Stimulated activated naive B cell treated with anti-CD40 and anti-IgM and Interleukin-4, amounts not matched to agents 10 μg/mL and 1 μg/mL and 100 μg/mL, for 72 hours (primary cell): ENCODE measurements at regions not wholly inside any gene's neighbourhood (a gene's known extent, or its start where the extent isn't known, plus 50 kb on each side); places are given as distances from the start of the nearest gene placed in this dataset.

Experiments
- ATAC-seq, 2 donors: fragments of 150-1000 bp; cut with Tn5 transposase; replicated peaks; 2 replicates each; pipeline ENCODE4 v1.10.0; 2021; ENCODE audit warnings: moderate library complexity in 1 of 2
- DNase-seq: peaks from one replicate; pipeline ENCODE4 v3.0.0; 2021
- H3K27ac Mint-ChIP-seq: one replicate; pipeline ENCODE4 v1.8.0; 2022; ENCODE audit warnings: mild to moderate bottlenecking, mixed read lengths
- H3K27me3 Mint-ChIP-seq, 2 donors: one replicate each; pipeline ENCODE4 v1.8.0; 2022; ENCODE audit warnings: mixed read lengths in 2 of 2
- H3K36me3 Mint-ChIP-seq, 2 donors: one replicate each; pipeline ENCODE4 v1.8.0; 2022; ENCODE audit warnings: mixed read lengths in 2 of 2, mild to moderate bottlenecking in 1 of 2
- H3K4me1 Mint-ChIP-seq, 2 donors: one replicate each; pipeline ENCODE4 v1.8.0; 2022; ENCODE audit warnings: mixed read lengths in 2 of 2, mild to moderate bottlenecking in 1 of 2
- H3K4me3 Mint-ChIP-seq, 2 donors: one replicate each; pipeline ENCODE4 v1.8.0; 2022; ENCODE audit warnings: mild to moderate bottlenecking in 2 of 2, mixed read lengths in 2 of 2, moderate library complexity in 1 of 2
- H3K9me3 Mint-ChIP-seq, 2 donors: one replicate each; pipeline ENCODE4 v1.8.0; 2022; ENCODE audit warnings: mixed read lengths in 2 of 2, mild to moderate bottlenecking in 1 of 2

DNA sequence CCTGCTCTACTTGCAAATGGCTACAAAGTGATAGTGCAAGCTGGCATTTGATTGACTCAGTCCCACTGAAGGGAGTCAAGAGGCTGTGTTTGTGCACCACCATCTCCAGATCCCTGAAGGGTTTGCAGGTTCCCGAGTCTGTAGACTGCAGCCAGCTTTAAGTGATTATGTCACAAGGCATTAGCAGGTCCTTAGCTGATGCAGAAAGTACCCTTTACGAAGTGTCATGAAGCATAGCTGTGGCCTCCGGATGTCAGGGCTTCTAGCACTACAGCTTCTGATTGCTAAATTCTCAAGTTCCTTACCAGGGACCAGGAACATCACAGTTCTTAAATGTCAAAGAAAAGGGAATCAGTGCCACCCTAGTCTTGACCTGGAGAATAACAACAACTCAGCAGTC lies 311.3 kb upstream of the TRPC7 start:
- no peak for DNase-seq
- no peaks in the 10 kb centered on the region for H3K36me3 Mint-ChIP-seq
- no peaks in the 10 kb centered on the region for H3K4me1 Mint-ChIP-seq
- no peaks in the 10 kb centered on the region for H3K9me3 Mint-ChIP-seq
- no peak overlapping the region for H3K4me3 Mint-ChIP-seq
- H3K27me3 Mint-ChIP-seq = no peaks in the 10 kb centered on the region
- no peak for ATAC-seq
- no peak overlapping the region for H3K27ac Mint-ChIP-seq

DNA sequence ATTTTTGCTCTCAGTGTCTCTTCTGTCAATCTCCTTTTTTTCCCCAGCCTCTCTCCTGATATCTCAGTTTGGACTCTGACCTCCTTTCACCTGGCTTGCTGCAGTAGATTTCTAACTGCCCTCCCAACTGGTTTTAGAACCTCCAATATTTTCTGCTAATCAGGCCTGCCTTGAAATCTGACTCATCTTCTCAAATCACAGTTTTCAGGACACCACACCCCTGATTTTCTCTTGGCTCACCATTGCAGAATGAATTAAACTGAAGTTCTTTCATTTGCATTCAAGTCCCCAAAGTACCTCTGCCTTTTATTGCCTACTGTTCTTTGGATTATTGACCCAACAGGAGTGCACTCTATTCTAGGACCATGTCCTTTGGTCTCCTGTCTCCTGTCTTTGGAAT lies 310.4 kb upstream of the TRPC7 start:
- no peaks in the 10 kb centered on the region for H3K27me3 Mint-ChIP-seq
- H3K9me3 Mint-ChIP-seq = no peaks in the 10 kb centered on the region
- H3K4me1 Mint-ChIP-seq = no peaks in the 10 kb centered on the region
- H3K4me3 Mint-ChIP-seq = no peak overlapping the region
- no peaks in the 10 kb centered on the region for H3K36me3 Mint-ChIP-seq
- ATAC-seq (no peak), DNase-seq (no peak)
- H3K27ac Mint-ChIP-seq = no peak overlapping the region

DNA sequence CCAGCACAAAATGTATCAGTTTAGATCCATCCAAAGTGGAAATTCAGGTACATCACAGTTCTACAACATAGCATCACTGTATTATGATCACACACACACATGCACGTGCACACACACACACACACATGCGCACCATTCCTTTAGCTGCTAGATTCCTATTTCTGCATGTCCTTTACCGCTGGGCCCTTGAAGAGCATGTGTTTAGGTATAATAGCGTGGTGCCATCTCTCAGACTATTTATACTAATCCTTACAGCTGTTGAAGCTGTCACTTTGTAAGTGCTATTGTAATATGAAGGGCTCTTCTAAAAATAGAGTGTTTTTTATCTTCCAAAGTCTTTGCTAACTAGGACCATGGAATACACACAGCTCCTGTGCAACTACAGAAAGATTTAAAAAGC lies 308.8 kb upstream of the TRPC7 start:
- H3K27me3 Mint-ChIP-seq = no peaks in the 10 kb centered on the region
- H3K36me3 Mint-ChIP-seq = no peaks in the 10 kb centered on the region
- H3K9me3 Mint-ChIP-seq = no peaks in the 10 kb centered on the region
- no peak overlapping the region for H3K27ac Mint-ChIP-seq
- no peaks in the 10 kb centered on the region for H3K4me1 Mint-ChIP-seq
- H3K4me3 Mint-ChIP-seq = no peak overlapping the region
- DNase-seq (no peak), ATAC-seq (no peak)

DNA sequence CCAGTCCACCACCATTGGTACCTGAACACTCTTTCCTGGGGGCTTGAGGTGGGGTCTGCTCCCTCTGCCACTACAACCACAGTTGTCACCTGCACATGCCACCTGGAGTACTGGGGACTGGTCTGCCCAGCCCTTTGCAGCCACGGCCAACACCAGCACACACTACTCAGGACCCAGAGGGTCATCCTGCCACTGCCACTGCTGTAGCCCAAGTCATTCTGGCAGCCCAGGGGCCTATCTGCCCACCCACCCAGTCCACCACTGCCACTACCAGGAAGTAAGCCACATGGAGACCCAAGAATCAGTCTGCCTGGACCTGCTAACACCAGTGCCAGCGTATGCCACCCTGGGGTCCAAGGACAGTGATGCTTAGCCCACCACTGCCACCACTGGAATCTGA lies 302.4 kb upstream of the TRPC7 start:
- Mint-ChIP-seq H3K4me3 (no peak overlapping the region), H3K4me1 (peaks cover 0 to 5% of the 10 kb centered on the region in 2 donors), H3K27me3 (no peaks in the 10 kb centered on the region), H3K27ac (no peak overlapping the region), H3K36me3 (no peaks in the 10 kb centered on the region), H3K9me3 (peaks cover 0 to 6% of the 10 kb centered on the region in 2 donors)
- no peak for DNase-seq
- ATAC-seq = no peak

DNA sequence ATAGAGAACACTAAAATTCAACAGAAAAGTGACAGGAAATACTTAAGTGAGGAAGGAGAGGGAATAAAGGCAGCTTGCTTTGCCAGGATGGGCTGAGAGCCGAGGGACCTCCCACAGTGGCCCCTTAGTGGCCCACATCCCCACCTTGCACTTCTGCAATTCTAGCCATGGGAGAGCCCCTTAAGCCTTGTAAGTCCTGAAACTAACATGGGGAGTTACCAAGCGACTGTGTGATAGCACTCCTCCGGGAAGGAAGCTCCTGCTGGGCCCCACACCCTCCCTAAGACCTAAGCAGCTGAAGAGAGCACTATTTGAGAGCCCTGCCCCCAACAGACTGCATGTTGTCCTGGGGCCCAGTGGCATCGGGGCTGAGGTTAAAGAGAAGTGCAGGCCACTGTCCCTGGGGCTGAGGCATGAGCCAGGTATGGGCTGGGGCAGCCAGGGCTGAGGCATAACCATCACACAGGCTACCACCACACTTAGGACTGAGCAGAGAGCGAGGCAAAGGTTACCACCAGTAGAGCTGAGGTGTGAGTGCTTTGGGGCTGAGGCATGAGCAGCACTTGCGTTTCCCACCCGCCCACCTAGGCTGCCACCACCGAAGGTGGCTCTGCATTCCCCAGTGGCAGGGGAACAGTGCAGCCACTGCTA lies 301.8 kb upstream of the TRPC7 start:
- H3K27ac Mint-ChIP-seq = peak overlapping the region; percentile 42
- peaks cover 0 to 6% of the 10 kb centered on the region in 2 donors for H3K9me3 Mint-ChIP-seq
- DNase-seq (peak; percentile 4), ATAC-seq (peak; percentile 77 to 93)
- peaks cover 0 to 5% of the 10 kb centered on the region in 2 donors for H3K4me1 Mint-ChIP-seq
- H3K4me3 Mint-ChIP-seq = no peak overlapping the region
- H3K27me3 Mint-ChIP-seq = no peaks in the 10 kb centered on the region
- H3K36me3 Mint-ChIP-seq = no peaks in the 10 kb centered on the region

DNA sequence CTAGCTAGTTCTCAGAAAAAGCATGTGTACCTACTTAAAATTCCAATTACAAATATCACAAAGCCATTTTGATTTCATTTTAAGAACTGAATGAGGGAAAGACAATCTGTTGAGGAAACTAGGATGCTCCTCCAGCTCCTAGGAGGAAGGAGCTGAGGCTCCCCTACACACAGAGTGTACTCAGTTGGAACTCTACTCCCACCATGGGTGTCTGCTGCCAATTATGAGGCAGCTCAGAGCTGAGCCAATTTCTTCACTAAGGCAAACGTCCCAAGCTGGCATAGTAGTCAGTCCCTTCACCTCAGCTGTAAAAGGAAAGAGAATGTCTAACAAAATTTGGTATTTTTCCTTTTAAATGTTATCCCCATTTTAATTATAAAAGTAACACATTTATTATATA lies 300.0 kb upstream of the TRPC7 start:
- Mint-ChIP-seq H3K27me3 (no peaks in the 10 kb centered on the region), H3K4me1 (peaks cover 0 to 5% of the 10 kb centered on the region in 2 donors), H3K4me3 (no peak overlapping the region), H3K9me3 (peaks cover 0 to 6% of the 10 kb centered on the region in 2 donors), H3K36me3 (no peaks in the 10 kb centered on the region), H3K27ac (no peak overlapping the region)
- no peak for ATAC-seq
- no peak for DNase-seq

DNA sequence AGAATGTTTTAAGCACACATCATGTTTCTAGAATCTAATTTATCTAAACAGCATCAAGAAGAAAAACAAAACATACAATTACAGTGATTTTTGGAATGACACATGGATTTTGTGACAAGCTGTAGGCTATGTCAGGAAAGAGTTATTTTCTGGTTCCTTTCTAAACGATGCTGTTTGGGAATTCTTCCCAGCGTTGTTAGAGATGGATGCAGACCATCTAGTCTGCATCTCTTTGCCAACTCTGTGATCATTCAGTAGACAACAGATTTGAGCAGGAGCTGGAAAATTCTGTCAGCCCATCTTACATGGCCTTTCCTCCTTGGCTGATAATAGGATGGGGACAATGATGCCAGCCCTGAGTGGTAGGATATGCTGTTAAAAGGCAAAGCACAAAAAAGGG lies 295.7 kb upstream of the TRPC7 start:
- no peak for ATAC-seq
- peaks cover 0 to 2% of the 10 kb centered on the region in 2 donors for H3K9me3 Mint-ChIP-seq
- H3K4me1 Mint-ChIP-seq = no peaks in the 10 kb centered on the region
- no peaks in the 10 kb centered on the region for H3K27me3 Mint-ChIP-seq
- H3K36me3 Mint-ChIP-seq = no peaks in the 10 kb centered on the region
- no peak overlapping the region for H3K27ac Mint-ChIP-seq
- no peak for DNase-seq
- H3K4me3 Mint-ChIP-seq = no peak overlapping the region

DNA sequence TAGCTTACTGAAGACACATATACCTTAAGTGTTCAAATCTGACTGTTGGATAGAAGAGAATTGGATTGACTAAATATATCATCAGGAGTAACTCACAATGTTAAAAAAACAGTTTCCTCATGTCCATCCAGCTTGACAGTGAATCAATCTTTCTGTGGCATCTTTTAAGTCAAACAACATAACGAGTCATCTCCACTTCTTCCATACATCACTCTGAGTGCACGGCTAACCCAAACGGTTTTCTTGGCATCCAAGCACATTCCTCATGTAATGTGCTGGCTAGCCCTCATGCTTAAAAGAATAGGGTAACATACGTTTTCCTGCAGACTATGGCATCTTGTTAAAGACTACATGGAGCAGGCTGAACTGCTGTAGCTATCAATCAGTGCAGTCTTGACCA lies 291.5 kb upstream of the TRPC7 start:
- H3K4me1 Mint-ChIP-seq = no peaks in the 10 kb centered on the region
- peaks cover 3 to 5% of the 10 kb centered on the region in 2 donors for H3K9me3 Mint-ChIP-seq
- no peak overlapping the region for H3K4me3 Mint-ChIP-seq
- H3K27ac Mint-ChIP-seq = no peak overlapping the region
- H3K36me3 Mint-ChIP-seq = no peaks in the 10 kb centered on the region
- no peaks in the 10 kb centered on the region for H3K27me3 Mint-ChIP-seq
- ATAC-seq = no peak
- no peak for DNase-seq

DNA sequence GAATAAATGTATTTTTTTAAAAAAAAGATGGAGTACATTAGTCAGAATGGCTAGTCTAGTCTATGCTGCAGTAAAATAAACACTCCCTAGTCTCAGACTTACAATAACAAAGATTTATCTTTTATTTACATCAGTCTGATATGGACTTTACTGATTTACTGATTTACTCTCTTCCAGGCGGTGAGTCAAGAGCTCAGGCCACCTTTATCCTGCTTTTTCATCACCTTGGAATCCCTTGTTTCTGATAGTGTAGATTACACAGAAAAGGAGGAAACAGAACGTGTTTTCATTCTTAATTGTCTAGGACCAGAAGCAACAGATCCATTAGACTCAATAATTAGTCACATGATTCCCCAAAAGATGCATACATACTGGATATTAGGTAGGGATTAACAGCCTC lies 290.1 kb upstream of the TRPC7 start:
- no peaks in the 10 kb centered on the region for H3K36me3 Mint-ChIP-seq
- no peak overlapping the region for H3K4me3 Mint-ChIP-seq
- no peaks in the 10 kb centered on the region for H3K4me1 Mint-ChIP-seq
- H3K9me3 Mint-ChIP-seq = peaks cover 5 to 10% of the 10 kb centered on the region in 2 donors
- no peaks in the 10 kb centered on the region for H3K27me3 Mint-ChIP-seq
- no peak overlapping the region for H3K27ac Mint-ChIP-seq
- DNase-seq (no peak), ATAC-seq (no peak)

DNA sequence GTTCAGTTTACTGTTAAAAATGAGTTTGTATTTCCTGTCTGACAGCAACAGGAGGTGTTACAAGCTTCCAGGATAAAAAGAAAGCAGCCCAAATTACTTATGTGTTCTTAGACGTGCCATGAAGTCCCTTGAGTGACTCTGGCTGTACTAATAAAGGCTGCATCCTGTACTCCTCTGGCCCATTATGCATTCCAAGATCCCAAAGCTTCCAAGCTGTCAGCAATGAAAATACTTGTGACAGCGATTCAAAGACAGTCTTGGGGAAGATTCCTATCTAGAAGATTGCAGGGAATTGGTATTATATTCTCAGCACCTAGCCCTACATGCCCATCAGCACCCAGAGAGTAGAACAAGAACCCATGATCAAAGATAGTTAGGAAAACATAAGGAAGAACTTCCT lies 281.6 kb upstream of the TRPC7 start:
- no peak overlapping the region for H3K27ac Mint-ChIP-seq
- H3K4me3 Mint-ChIP-seq = no peak overlapping the region
- no peaks in the 10 kb centered on the region for H3K27me3 Mint-ChIP-seq
- H3K4me1 Mint-ChIP-seq = no peaks in the 10 kb centered on the region
- DNase-seq (no peak), ATAC-seq (no peak)
- H3K9me3 Mint-ChIP-seq = peaks cover 3 to 11% of the 10 kb centered on the region in 2 donors
- H3K36me3 Mint-ChIP-seq = no peaks in the 10 kb centered on the region

DNA sequence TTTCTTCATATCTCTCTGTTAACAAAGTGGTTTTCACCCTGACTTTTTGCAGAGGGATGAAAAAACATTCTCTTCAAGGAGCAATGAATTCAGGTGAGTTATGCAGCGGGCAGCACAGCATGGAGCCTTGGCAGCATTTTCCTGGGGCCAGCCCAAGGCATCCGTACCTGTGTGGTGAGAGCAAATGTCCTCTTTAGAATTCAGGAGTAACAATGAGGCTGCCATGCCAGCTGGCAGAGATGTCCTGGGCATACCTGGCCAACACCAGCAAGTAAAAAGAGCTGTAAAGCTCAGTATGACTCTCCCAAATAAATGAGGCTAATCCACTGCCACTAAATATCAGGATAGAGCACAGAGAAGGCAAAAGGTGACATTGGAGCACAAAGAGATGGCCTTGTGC lies 277.6 kb upstream of the TRPC7 start:
- Mint-ChIP-seq H3K36me3 (no peaks in the 10 kb centered on the region), H3K4me3 (no peak overlapping the region), H3K9me3 (no peaks in the 10 kb centered on the region), H3K4me1 (no peaks in the 10 kb centered on the region), H3K27me3 (no peaks in the 10 kb centered on the region), H3K27ac (no peak overlapping the region)
- DNase-seq = no peak
- no peak for ATAC-seq

DNA sequence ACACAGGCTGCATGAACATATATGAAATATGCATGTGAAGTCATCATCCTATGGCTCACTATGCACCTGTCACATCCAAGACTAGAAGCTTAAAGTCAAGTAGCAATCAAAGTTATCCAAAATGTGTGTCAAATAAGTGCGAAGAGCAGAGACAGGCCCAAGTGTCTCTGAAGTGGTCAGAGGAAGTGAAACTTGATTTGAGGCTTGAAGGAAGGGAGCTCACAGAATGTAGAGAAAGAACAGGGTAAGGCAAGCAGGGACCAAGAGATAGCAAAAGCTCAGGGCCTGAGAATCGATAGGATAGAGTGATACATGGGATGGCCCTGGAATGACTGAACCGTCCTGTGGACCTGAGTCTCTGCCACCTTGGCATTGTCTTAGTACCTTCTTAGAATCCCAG lies 274.3 kb upstream of the TRPC7 start:
- no peaks in the 10 kb centered on the region for H3K27me3 Mint-ChIP-seq
- H3K4me1 Mint-ChIP-seq = no peaks in the 10 kb centered on the region
- ATAC-seq (peak in 1 of 2 donors; percentile 19), DNase-seq (no peak)
- no peaks in the 10 kb centered on the region for H3K36me3 Mint-ChIP-seq
- H3K4me3 Mint-ChIP-seq = no peak overlapping the region
- no peak overlapping the region for H3K27ac Mint-ChIP-seq
- no peaks in the 10 kb centered on the region for H3K9me3 Mint-ChIP-seq

DNA sequence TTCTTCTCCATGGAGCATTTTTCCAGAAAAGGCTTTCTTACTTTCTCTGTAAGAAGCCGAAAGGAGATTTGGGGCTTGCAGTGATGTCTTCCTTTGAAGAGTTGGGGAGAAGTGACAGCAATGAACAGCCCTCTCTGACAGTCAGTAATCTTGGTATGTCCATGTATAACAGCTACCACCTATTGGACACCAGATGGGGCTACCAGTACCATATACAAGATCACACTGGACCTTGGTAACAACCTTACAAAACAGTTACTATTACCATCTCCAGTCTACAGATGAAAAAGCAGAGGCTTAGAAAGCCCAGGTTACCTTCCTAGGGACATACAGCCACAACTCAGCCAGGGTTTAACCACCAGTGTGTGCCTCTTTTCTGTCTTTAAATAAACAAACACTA lies 272.7 kb upstream of the TRPC7 start:
- no peaks in the 10 kb centered on the region for H3K36me3 Mint-ChIP-seq
- no peak overlapping the region for H3K27ac Mint-ChIP-seq
- DNase-seq = no peak
- ATAC-seq = no peak
- no peaks in the 10 kb centered on the region for H3K9me3 Mint-ChIP-seq
- H3K4me1 Mint-ChIP-seq = no peaks in the 10 kb centered on the region
- no peak overlapping the region for H3K4me3 Mint-ChIP-seq
- H3K27me3 Mint-ChIP-seq = no peaks in the 10 kb centered on the region

DNA sequence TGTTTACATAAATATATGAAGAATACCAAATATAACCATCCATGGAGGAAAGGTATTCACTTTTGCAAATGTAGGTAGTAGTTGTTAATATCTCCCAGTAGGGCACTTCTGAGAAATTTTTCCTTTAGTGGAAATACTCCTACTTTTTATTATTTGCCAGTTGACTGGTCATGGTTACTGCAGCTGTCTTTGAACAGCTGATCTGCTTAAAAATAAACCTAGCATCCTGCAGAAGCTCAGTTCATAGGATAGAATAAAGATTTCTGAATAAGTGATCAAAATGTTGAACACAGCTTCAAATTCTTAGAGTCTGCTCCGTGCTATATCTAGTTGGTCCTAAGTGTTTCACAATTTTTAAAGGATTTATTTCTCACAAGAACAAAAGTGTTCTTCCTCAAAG lies 270.7 kb upstream of the TRPC7 start:
- H3K4me3 Mint-ChIP-seq = no peak overlapping the region
- no peaks in the 10 kb centered on the region for H3K36me3 Mint-ChIP-seq
- no peaks in the 10 kb centered on the region for H3K4me1 Mint-ChIP-seq
- no peak overlapping the region for H3K27ac Mint-ChIP-seq
- H3K27me3 Mint-ChIP-seq = no peaks in the 10 kb centered on the region
- no peaks in the 10 kb centered on the region for H3K9me3 Mint-ChIP-seq
- no peak for ATAC-seq
- no peak for DNase-seq

DNA sequence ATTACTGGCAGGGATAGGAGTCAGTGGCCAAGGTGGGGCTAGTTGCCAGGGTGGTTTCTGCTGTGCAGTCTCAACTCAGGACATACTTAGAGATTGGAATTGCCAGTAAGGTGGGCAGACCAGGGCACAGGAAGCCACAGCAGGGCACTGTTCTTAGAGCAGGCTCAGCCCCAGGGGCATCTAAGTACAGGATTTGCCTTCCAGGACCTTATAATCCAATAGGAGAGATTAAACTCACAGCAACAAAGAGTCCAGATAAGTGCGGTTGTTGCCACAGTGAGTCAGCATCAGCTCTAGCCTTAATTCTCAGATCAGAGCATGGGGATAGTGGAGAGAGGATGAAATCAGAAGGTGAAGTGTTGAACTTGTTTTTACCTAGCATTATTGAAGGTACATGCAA lies 265.8 kb upstream of the TRPC7 start:
- Mint-ChIP-seq H3K4me3 (no peak overlapping the region), H3K4me1 (no peaks in the 10 kb centered on the region), H3K27ac (no peak overlapping the region), H3K27me3 (no peaks in the 10 kb centered on the region), H3K9me3 (no peaks in the 10 kb centered on the region), H3K36me3 (no peaks in the 10 kb centered on the region)
- ATAC-seq (peak in 1 of 2 donors; percentile 10), DNase-seq (no peak)
